PC-9 (cell line): ENCODE measurements at regions not wholly inside any gene's neighbourhood (a gene's known extent, or its start where the extent isn't known, plus 50 kb on each side); places are given as distances from the start of the nearest gene placed in this dataset.

Source experiments
- EZH2 ChIP-seq: fragments of 200-600 bp; sonication (generic); IDR thresholded peaks from 2 replicates; pipeline ENCODE4 v1.8.0; 2017; ENCODE audit warnings: antibody characterized with exemption, low read depth
- TF ChIP-seq, protein P1 (sequence below): fragments of 200-600 bp; sonication (generic); conservative IDR thresholded peaks from 2 replicates; pipeline ENCODE4 v1.6.1; 2017; ENCODE audit warnings: mixed run types, antibody characterized with exemption, mild to moderate bottlenecking, moderate library complexity

DNA sequence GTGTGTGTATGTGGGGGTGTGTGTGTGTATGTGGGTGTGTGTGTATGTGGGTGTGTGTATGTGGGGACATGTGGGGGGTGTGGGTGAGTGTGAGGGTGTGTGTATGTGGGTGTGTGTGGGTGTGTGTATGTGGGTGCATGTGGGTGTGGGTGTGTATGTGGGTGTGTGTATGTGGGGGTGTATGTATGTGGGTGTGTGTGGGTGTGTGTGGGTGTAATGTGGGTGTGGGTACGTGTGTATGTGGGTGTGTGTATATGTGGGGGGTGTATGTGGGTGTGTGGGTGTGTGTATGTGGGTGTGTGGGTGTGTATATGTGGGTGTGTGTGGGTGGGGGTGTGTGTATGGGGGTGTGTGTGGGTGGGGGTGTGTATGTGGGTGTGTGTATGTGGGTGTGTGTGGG lies 106.7 kb downstream of the SPATA19 start:
- TF ChIP-seq, protein P1, sequence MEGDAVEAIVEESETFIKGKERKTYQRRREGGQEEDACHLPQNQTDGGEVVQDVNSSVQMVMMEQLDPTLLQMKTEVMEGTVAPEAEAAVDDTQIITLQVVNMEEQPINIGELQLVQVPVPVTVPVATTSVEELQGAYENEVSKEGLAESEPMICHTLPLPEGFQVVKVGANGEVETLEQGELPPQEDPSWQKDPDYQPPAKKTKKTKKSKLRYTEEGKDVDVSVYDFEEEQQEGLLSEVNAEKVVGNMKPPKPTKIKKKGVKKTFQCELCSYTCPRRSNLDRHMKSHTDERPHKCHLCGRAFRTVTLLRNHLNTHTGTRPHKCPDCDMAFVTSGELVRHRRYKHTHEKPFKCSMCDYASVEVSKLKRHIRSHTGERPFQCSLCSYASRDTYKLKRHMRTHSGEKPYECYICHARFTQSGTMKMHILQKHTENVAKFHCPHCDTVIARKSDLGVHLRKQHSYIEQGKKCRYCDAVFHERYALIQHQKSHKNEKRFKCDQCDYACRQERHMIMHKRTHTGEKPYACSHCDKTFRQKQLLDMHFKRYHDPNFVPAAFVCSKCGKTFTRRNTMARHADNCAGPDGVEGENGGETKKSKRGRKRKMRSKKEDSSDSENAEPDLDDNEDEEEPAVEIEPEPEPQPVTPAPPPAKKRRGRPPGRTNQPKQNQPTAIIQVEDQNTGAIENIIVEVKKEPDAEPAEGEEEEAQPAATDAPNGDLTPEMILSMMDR: no peak
- no peak for TF ChIP-seq EZH2
